ENCODE measurements at regions not wholly inside any gene's neighbourhood (a gene's known extent, or its start where the extent isn't known, plus 50 kb on each side); places are given as distances from the start of the nearest gene placed in this dataset.

DNA sequence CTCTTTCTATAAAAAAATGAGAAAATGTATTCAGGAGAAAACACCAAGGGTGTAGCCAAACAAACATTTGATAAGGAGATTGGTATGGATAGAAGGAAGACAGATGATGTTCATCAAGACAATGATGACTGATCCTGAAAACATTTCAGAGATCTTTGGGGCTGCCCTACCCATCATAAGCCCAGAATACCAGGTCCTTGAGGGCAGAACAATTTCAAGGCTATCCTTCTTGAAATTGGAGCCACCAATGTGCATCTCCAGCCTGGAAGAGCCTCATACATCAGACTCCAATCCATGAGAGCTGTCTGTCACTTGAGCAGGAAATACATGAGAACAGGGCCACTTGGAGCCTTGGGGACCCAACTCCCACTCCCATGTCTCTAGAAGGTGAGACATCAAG lies 89.5 kb upstream of the ANKRD28 start:
- no peak overlapping the region for H3K27ac ChIP-seq
- TF ChIP-seq, protein P1, sequence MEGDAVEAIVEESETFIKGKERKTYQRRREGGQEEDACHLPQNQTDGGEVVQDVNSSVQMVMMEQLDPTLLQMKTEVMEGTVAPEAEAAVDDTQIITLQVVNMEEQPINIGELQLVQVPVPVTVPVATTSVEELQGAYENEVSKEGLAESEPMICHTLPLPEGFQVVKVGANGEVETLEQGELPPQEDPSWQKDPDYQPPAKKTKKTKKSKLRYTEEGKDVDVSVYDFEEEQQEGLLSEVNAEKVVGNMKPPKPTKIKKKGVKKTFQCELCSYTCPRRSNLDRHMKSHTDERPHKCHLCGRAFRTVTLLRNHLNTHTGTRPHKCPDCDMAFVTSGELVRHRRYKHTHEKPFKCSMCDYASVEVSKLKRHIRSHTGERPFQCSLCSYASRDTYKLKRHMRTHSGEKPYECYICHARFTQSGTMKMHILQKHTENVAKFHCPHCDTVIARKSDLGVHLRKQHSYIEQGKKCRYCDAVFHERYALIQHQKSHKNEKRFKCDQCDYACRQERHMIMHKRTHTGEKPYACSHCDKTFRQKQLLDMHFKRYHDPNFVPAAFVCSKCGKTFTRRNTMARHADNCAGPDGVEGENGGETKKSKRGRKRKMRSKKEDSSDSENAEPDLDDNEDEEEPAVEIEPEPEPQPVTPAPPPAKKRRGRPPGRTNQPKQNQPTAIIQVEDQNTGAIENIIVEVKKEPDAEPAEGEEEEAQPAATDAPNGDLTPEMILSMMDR (IDR thresholded peaks at IDR 0.05): no peak
- no peak for TF ChIP-seq ZFX (IDR thresholded peaks at IDR 0.05; ENCODE audit: borderline replicate concordance)

DNA sequence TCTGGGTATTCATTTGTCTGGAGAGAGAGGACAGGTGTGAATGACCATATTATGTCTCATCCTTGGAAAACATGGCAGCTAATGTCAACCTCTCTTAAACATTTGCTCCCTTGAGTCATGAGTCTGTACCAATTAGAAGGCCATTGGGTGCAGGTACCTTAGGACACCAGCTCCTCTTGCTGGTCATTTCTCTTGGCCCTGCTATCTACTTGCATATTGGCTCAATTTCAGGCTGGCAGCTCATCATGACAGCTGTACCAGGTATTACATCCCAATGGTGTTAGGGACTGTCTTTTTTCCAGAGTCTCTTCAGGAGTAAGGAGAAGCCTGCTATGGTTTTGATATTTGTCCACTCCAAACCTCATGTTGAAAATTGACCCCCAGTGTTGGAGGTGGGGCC lies 92.2 kb upstream of the ANKRD28 start:
- no peak overlapping the region for H3K27ac ChIP-seq
- TF ChIP-seq ZFX (IDR thresholded peaks at IDR 0.05; ENCODE audit: borderline replicate concordance): no peak
- TF ChIP-seq, protein P1 (IDR thresholded peaks at IDR 0.05): no peak

DNA sequence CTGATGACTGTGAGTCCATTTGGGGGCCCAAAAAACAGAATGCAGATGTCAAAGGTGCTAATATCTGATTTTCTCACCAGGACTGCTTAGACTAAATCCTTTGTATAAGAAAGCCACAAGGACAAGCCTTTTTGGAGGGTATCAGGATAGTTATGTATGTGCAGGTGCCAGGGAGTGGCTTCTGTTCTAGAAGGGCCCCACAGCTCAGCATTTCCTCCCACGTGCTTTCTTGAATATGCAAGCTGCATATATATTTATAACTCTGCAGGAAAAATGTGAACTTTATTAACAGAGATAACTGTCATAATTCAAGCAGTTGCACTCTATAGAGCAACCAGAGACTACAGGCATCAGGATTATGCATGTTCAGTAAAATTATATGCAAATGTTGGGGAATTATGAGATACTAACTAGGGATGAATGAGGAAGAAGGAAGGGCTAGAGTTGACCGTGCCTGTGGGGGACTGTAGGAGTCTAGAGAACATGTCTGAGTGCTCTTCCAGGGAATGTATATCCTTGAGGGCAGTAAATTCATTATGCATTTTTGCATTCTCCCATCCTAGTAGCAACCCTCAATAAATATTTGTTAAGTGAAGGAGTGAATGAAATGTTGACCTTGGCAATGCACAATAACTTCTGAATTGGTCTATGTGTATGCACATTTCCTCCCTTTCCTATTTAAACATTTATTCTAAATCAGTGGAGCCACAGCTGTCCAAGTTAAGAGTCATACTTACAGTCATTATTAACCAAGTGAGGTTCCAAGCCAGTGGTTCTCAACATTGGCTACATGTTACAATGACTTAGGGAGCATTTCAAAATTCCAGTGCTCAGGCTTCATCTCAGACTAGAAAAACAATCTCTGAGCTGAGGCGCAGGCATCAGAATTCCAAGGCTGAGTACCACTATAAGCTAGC lies 94.8 kb upstream of the ANKRD28 start:
- TF ChIP-seq, protein P1 (IDR thresholded peaks at IDR 0.05): no peak
- no peak for TF ChIP-seq ZFX (IDR thresholded peaks at IDR 0.05; ENCODE audit: borderline replicate concordance)
- peak overlapping the region; percentile 6; the same call in 1 of the 2 replicates for H3K27ac ChIP-seq

DNA sequence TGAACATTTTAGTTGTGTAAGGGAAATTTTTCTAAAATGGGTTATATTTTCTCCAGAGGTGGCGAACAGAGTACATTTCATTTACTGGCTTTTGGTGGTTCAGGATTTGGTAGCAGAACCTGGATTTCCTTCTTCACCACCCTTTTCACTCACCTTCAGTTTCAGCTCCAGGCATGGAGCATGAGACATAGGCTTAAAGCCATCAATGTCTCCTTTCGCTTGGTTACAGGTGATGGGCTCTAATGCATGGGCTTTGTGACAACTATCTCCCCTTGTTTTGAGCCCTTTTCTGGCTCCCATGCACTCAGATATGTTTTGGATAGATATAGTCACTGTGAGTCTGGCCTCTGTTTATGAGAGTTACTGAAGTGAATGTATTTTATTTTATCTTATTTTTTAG lies 96.6 kb upstream of the ANKRD28 start:
- H3K27ac ChIP-seq: no peak overlapping the region
- TF ChIP-seq ZFX (IDR thresholded peaks at IDR 0.05; ENCODE audit: borderline replicate concordance): no peak
- TF ChIP-seq, protein P1 (IDR thresholded peaks at IDR 0.05): no peak

DNA sequence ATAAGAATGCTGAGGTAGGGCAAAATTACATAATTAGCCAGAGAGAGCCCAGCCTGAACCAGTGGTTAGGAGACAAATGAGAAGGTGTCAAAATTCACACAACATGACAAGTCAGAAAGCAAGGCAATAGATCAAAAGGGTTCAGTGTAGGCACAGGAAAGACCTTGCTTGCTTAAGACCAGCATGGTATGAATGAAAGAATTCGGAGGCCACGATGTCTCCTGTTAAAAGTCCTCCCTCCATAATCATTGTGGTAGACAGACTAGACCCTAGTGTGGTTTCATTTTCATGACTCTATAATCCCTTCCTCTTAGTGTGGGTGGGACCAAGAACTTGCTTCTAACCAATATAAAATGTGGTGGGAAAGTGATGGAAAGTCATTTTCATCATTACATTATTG lies 98.7 kb upstream of the ANKRD28 start:
- no peak for TF ChIP-seq ZFX (IDR thresholded peaks at IDR 0.05; ENCODE audit: borderline replicate concordance)
- TF ChIP-seq, protein P1 (IDR thresholded peaks at IDR 0.05): no peak
- no peak overlapping the region for H3K27ac ChIP-seq

DNA sequence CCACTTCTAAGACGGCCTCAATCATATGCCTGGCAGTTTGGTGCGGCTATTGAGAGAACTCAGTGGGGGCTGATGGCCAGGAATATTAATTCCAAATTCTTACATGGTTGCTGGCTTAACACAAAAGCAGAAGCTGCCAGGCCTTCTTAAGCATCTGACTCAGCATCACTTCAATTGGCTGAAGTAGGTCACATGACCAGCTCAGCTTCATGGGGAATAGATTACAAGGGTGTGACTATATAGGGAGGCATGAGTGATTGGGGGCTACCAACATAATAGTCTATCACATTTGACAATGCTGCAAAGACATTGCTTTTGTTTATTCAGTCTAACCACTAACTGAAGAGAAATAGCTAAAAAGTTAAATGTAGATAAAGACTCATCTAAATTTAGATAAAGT lies 101.6 kb upstream of the ANKRD28 start:
- TF ChIP-seq, protein P1 (IDR thresholded peaks at IDR 0.05): no peak
- TF ChIP-seq ZFX (IDR thresholded peaks at IDR 0.05; ENCODE audit: borderline replicate concordance): no peak
- no peak overlapping the region for H3K27ac ChIP-seq

DNA sequence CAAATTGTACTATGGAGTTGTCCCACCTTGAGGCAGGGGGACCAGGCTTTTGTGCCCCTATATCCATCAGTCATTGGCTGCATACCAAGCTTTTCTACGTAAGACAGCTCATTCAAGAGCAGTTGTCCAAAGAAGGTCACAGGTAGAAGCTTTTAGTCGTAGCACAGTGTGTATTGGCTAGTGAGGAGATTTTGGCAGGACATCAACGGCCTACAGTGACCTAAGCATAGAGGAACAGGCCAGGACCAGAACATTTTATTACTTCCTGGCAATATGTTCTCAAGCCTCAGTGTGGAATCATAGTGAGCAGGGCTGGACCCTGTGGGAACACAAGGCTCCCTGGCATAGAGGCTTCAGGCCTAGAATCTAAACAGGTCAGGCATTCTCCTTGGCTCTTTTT lies 105.4 kb upstream of the ANKRD28 start:
- TF ChIP-seq ZFX (IDR thresholded peaks at IDR 0.05; ENCODE audit: borderline replicate concordance): no peak
- TF ChIP-seq, protein P1 (IDR thresholded peaks at IDR 0.05): no peak

More for the DNA sequence above, 105.4 kb upstream of the ANKRD28 start:
- peak overlapping the region; percentile 56 for H3K27ac ChIP-seq

Measured in 22Rv1 (cell line).